ENCODE measurements at regions not wholly inside any gene's neighbourhood (a gene's known extent, or its start where the extent isn't known, plus 50 kb on each side); places are given as distances from the start of the nearest gene placed in this dataset.

DNA sequence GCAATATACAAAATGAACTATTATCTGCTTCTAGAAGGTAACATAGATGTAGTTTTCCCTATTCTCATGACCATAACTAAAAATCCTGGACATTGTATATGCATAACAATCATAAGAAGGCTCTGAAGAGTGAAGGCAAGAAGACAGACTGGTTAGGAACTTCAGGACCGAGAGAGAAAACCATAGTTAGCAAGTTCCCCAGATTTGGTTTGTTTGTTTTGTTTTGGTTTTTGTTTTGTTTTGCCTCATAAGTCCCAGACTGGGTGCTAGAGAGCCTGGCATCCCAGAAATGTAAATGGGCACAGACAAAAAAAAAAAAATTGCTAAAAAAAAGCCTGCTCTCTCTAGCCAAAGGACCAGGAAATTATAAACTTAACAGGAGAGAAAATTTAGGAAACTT lies 192.2 kb upstream of the FBXO11 start:
- Histone ChIP-seq H4K20me1 (ENCODE audit: insufficient read depth, low read length) (no peaks in the 10 kb centered on the region), H3K79me2 (ENCODE audit: insufficient read depth, low read length) (no peaks in the 10 kb centered on the region), H3K4me2 (ENCODE audit: insufficient read depth, low read length) (no peak overlapping the region), H3K27ac (ENCODE audit: low read depth, low read length) (no peak overlapping the region), H3K36me3 (ENCODE audit: insufficient read depth, low read length) (no peaks in the 10 kb centered on the region), H3K4me3 (ENCODE audit: insufficient read depth, low read length) (no peak overlapping the region), H3K9me3 (ENCODE audit: low read depth, low read length) (no peaks in the 10 kb centered on the region), H3K27me3 (ENCODE audit: insufficient read depth, low read length) (no peaks in the 10 kb centered on the region), H2AFZ (ENCODE audit: low read length) (no peak overlapping the region), H3K4me1 (ENCODE audit: insufficient read depth, low read length) (peaks cover under 1% of the 10 kb centered on the region)
- DNase-seq (ENCODE audit: insufficient read length, low spot score, missing footprints), result no peak
- TF ChIP-seq, protein P1, sequence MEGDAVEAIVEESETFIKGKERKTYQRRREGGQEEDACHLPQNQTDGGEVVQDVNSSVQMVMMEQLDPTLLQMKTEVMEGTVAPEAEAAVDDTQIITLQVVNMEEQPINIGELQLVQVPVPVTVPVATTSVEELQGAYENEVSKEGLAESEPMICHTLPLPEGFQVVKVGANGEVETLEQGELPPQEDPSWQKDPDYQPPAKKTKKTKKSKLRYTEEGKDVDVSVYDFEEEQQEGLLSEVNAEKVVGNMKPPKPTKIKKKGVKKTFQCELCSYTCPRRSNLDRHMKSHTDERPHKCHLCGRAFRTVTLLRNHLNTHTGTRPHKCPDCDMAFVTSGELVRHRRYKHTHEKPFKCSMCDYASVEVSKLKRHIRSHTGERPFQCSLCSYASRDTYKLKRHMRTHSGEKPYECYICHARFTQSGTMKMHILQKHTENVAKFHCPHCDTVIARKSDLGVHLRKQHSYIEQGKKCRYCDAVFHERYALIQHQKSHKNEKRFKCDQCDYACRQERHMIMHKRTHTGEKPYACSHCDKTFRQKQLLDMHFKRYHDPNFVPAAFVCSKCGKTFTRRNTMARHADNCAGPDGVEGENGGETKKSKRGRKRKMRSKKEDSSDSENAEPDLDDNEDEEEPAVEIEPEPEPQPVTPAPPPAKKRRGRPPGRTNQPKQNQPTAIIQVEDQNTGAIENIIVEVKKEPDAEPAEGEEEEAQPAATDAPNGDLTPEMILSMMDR (IDR thresholded peaks at IDR 0.05; ENCODE audit: extremely low read depth, low read depth, low read length), result no peak

DNA sequence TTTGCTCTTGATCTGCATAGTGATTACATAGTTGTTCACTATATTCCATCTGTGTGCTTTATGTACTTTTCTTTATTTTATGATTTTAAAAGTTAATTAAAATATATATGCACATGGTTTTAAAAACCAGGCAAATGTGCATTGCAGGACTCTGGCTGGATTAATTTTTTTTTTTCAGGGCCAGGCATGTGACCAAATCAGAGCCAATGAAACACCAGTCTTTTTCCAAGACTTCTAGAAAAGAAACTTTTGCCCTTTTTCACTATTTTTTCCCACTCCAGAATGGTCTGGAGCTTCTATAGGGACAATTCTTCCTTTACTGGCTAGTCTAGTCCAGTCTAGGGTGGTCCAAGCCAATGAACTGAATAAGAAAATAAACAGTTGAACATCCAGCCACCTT lies 198.1 kb upstream of the FBXO11 start:
- H2AFZ ChIP-seq (ENCODE audit: low read length), result peak overlapping the region; percentile 32

DNA sequence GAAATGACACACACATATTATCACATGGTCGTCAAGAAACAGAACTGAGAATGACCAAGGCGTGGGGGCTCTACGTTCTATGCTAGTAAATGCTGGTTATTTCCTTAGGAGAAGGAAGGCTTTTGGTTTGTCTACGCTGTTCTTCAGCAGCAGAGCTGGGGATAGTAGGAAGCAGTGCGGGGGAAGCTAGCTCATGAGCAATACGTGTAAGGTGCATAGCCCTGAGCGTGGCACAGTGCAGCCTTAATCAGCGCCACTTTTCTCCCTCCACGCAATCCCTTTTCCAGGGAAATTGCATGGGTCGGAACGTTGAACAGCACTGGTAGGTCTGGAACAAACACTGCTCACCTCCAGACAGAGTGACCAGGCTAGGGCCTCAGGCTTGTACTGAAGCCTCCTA lies 199.6 kb upstream of the FBXO11 start:
- peak overlapping the region; percentile 76 for H3K4me2 ChIP-seq (ENCODE audit: insufficient read depth, low read length)
- DNase-seq (ENCODE audit: insufficient read length, low spot score, missing footprints), result no peak
- H3K79me2 ChIP-seq (ENCODE audit: insufficient read depth, low read length), result no peaks in the 10 kb centered on the region
- peaks cover 19% of the 10 kb centered on the region for H3K4me1 ChIP-seq (ENCODE audit: insufficient read depth, low read length)
- no peaks in the 10 kb centered on the region for H3K36me3 ChIP-seq (ENCODE audit: insufficient read depth, low read length)
- H2AFZ ChIP-seq (ENCODE audit: low read length), result peak overlapping the region; percentile 85
- H3K4me3 ChIP-seq (ENCODE audit: insufficient read depth, low read length), result no peak overlapping the region
- H3K27ac ChIP-seq (ENCODE audit: low read depth, low read length), result peak overlapping the region; percentile 38
- no peaks in the 10 kb centered on the region for H4K20me1 ChIP-seq (ENCODE audit: insufficient read depth, low read length)
- H3K9me3 ChIP-seq (ENCODE audit: low read depth, low read length), result no peaks in the 10 kb centered on the region
- no peaks in the 10 kb centered on the region for H3K27me3 ChIP-seq (ENCODE audit: insufficient read depth, low read length)
- TF ChIP-seq, protein P1 (IDR thresholded peaks at IDR 0.05; ENCODE audit: extremely low read depth, low read depth, low read length), result no peak

More for the DNA sequence above, 198.1 kb upstream of the FBXO11 start:
- Histone ChIP-seq H4K20me1 (ENCODE audit: insufficient read depth, low read length) (no peaks in the 10 kb centered on the region), H3K36me3 (ENCODE audit: insufficient read depth, low read length) (no peaks in the 10 kb centered on the region), H3K4me3 (ENCODE audit: insufficient read depth, low read length) (no peak overlapping the region), H3K4me1 (ENCODE audit: insufficient read depth, low read length) (peaks cover 19% of the 10 kb centered on the region), H3K27me3 (ENCODE audit: insufficient read depth, low read length) (no peaks in the 10 kb centered on the region), H3K27ac (ENCODE audit: low read depth, low read length) (no peak overlapping the region), H3K4me2 (ENCODE audit: insufficient read depth, low read length) (no peak overlapping the region), H3K9me3 (ENCODE audit: low read depth, low read length) (no peaks in the 10 kb centered on the region), H3K79me2 (ENCODE audit: insufficient read depth, low read length) (no peaks in the 10 kb centered on the region)
- TF ChIP-seq, protein P1 (IDR thresholded peaks at IDR 0.05; ENCODE audit: extremely low read depth, low read depth, low read length), result no peak
- no peak for DNase-seq (ENCODE audit: insufficient read length, low spot score, missing footprints)

DNA sequence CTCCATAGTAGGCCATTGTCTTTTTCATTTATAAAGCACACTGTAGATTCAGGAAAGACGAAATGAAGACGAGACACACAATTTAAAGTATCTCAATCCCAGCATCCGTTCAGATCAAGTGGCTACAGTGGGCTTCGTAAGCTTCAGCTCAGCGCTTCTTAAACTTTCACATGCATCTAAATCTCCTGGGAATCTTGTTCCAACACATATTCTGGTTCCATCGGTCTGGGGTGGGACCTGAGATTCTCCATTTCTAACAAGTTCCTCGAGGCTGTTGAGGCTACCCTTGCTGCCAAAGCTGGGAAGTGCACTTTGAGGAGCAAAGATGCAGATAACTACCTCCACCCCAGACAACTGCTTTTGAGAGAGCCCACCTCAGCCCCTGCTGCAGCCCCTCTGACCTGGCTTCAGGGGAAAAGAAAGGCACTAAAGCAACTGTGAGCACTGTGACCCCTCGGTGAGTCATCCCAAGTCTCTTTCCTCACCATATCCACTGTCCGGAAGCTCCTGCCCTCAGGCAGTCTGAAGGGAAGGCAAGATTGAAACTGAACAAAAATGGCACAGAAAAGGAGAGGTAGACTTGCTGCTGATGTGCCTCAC lies 201.1 kb upstream of the FBXO11 start:
- TF ChIP-seq, protein P1 (IDR thresholded peaks at IDR 0.05; ENCODE audit: extremely low read depth, low read depth, low read length), result no peak
- no peak for DNase-seq (ENCODE audit: insufficient read length, low spot score, missing footprints)
- Histone ChIP-seq H3K27me3 (ENCODE audit: insufficient read depth, low read length) (no peaks in the 10 kb centered on the region), H4K20me1 (ENCODE audit: insufficient read depth, low read length) (no peaks in the 10 kb centered on the region), H3K36me3 (ENCODE audit: insufficient read depth, low read length) (no peaks in the 10 kb centered on the region), H3K79me2 (ENCODE audit: insufficient read depth, low read length) (no peaks in the 10 kb centered on the region), H2AFZ (ENCODE audit: low read length) (peak overlapping the region; percentile 47), H3K27ac (ENCODE audit: low read depth, low read length) (peak overlapping the region; percentile 96), H3K4me3 (ENCODE audit: insufficient read depth, low read length) (no peak overlapping the region), H3K4me2 (ENCODE audit: insufficient read depth, low read length) (peak overlapping the region; percentile 76), H3K4me1 (ENCODE audit: insufficient read depth, low read length) (peaks cover 27% of the 10 kb centered on the region), H3K9me3 (ENCODE audit: low read depth, low read length) (no peaks in the 10 kb centered on the region)

Measured in osteoblast (primary cell).